ENCODE measurements at regions not wholly inside any gene's neighbourhood (a gene's known extent, or its start where the extent isn't known, plus 50 kb on each side); places are given as distances from the start of the nearest gene placed in this dataset.
"Not testable (repeated sequence)": the region's sequence is repeated elsewhere in the genome, so short reads cannot be mapped to it uniquely, and the experiment has no call there.

DNA sequence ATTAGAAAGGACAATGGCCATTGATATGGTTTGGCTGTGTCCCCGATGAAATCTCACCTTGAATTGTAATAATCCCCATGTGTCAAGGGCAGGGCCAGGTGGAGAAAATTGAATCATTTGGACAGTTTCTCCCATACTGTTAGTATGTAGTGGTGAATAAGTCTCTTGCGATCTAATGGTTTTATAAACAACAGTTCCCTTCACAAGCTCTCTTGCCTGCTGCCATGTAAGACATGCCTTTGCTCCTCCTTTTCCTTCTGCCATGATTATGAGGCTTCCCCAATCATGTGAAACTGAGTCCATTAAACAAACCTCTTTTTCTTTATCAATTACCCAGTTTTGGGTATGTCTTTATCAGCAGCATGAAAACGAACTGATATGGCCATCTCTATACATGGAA lies 302.7 kb downstream of the SFMBT2 start:
- no peak for DNase-seq (ENCODE audit: low read depth)

DNA sequence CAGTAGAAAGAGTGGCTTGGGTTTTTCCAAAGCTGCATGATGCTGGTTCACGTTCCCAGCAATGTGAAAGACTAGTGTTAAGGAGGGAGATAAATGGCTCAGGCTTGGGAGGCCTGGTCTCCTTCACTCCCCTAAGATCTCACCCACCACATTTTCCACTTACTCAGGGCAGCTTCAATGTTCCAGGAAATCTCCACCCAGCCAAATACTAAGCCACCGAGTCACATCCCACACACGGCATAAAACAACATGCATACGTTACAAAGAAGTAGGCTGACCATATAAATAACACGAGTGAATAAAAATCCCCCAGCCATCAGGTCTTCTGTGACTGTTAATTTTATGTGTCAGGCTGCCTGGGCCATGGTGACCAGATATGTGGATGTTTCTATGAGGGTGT lies 303.5 kb downstream of the SFMBT2 start:
- DNase-seq (ENCODE audit: low read depth): peak; percentile 12

DNA sequence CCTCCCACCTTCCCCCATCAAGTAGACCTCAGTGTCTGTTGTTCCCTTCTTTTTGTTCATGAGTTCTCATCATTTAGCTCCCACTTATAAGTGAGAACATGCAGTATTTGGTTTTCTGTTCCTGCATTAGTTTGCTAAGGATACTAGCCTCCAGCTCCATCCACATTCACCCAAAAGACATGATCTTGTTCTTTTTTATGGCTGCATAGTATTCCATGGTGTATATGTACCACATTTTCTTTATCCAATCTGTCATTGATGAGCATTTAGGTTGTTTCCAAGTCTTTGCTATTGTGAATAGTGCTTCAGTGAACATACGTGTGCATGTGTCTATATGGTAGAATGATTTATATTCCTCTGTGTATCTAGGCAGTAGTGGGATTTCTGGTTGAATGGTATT lies 306.5 kb downstream of the SFMBT2 start:
- not testable (repeated sequence) for DNase-seq (ENCODE audit: low read depth)

DNA sequence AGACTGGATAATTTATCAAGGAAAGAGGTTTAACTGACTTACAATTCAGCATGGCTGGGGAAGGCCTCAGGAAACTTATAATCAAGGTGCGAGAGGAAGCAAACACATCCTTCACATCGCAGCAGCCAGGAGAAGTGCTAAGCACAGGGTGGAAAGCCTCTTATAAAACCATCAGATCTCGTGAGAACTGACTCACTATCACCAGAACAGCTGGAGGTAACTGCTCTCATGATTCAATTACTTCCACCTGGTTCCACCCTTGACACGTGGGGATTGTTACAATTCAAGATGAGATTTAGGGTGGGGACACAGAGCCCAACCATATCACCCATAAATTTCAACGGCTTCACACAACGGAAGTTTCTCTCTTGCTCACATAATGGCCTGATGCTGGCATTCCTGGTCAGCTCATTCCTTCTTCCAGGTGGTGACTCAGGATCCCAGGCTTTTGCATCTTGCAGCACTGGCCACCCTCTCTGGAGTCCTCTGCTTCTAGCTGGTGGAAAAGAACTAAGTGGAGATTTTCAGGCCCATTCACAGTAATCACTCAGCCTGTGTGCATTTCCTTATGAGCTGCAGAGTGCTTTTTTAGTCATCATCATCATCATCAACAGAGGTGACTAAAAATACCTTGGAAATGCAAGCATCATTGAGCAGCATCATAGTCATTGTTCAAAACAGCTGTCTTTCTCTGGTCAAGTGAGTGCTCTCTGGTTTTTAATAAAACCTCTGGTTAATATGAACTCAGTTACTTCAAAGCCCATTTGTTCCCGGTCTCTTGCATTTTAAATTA lies 308.1 kb downstream of the SFMBT2 start:
- no peak for DNase-seq (ENCODE audit: low read depth)

DNA sequence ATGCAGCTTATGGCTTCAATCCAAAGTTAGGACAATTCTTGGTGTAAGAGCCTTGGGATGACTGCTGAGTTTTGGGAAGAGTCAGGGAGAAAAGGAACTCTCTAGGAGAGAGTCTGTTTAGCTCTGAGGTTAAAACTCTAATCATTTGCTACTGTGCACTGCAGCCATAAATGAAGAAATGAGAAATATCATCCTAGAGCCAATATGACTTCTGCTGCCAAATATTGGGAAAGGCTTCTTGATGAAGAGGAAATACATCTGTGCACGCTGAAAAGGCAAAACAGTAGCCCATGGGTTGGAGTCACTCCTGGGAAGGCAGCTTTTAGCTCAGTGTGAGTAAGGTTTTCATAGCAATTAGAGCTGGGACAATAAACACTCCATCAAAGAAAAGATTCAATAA lies 308.8 kb downstream of the SFMBT2 start:
- no peak for DNase-seq (ENCODE audit: low read depth)

DNA sequence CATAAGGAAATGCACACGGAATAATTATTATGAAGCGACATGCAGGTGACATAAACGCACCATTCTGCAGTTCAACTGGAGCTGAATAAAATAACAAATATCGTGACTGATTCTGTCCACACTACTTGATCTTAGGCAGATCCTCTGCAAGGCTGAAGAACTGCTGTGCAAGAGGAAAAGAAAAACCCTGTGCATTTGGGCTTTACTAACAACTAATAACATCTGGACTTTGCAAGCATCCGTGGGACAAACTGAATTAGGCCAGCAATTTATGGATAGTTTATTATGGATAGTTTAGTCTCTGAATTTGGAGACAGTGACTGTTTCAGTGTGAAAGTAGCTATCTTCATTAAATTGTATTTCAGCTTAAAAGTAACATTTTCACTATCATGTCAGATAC lies 309.4 kb downstream of the SFMBT2 start:
- DNase-seq (ENCODE audit: low read depth): no peak

DNA sequence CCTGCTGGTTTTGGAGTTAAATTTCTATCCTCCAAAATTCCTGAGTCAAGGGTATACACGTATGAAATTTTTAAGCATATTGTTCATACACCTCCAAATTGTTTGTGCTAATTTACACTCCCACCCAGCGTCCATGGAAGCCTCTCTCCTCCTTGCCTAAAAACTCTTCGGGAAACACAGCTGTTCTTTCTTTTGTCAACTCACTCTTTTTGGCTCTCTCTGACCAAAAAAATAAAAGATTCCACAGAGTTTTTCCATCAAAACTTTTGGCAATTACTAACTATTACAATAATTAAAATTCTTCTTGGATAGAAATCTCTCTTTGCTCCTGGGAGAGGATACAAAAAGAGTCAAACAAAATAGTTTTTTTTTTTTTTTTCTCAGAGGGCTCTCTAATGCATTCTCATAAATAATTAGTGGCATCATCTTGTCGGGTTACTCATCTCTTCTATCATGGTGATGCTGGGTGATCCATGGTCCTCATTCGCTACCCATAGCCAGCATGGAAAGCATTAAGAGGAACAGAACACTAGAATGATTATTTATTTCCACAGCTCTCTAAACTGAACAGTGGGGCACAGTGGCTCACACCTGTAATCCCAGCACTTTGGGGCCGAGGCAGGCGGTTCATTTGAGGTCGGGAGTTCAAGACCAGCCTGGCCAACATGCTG lies 310.7 kb downstream of the SFMBT2 start:
- DNase-seq (ENCODE audit: low read depth): no peak

DNA sequence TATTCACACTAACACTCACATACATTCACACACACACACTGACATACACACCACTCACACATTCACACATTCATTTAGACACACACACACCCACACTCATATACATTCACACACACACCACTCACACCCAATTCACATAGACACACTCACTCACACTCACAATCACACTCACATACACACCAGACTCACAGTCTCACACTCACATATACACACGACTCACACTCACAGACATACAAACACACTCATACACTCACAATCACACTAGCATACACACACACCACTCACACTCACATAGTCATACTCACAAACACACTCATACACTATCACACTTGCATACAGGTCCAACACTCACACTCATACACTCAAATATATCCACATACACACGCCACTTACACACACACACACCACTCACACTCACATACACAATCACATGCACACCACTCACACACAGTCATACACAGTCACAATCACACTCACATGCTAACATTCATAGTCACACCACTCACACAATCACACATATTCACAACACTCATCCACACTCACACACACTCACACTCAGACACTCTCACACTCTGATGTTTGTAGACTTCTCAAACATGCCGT lies 312.6 kb downstream of the SFMBT2 start:
- DNase-seq (ENCODE audit: low read depth): no peak

DNA sequence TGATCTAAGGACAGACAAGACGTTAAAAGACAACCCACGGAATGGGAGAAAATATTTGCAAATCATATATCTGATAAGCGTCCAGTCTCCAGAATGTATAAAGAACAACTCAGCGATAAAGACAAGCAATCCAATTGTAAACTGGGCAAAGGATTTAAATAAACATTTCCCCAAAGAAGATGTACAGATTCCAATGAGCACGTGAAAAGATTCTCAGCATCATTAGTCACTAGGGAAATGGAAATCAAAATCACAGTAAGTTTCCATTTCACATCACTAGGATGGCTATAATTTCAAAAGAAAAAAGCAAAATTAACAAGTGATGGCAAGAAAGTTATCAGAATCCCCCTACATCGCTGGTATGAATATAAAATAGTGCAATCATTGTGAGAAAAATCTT lies 316.1 kb downstream of the SFMBT2 start:
- no peak for DNase-seq (ENCODE audit: low read depth)

DNA sequence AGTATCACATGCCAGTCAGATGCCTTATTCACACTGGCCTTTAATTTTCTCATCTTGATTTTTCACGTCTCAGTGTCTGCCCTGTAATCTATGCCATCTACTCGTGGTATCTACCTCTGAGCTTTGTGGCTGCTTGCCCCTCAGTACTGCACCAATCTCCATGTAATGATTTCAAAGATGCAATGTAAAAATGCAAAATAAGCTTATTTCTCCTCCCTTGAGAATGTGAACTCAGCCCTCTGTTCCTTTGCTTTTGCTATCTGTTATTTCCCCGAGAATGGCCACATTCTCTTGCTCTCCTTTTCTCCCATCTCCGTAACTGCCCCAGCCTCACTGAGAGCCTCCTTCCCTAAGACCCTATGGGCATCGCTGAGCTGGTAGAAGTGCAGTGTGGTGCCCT lies 317.5 kb downstream of the SFMBT2 start:
- DNase-seq (ENCODE audit: low read depth): no peak

DNA sequence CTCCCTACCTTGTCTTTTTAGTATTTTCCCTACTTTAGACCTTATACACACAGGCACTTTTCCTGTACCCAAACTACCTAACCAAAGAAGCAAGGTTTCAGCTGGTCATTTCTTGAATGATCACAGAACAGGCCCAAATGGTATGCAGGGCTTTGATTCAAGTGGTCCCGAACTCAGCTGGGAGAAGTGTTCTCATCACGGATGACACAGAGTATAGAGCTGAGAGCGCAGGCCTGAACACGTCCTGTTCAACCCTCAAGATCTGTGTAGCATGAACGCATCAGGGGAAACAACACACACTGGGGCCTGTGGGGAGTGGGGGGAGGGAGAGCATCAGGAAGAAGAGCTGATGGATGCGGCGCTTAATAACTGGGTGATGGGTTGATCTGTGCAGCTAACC lies 318.2 kb downstream of the SFMBT2 start:
- DNase-seq (ENCODE audit: low read depth): no peak

DNA sequence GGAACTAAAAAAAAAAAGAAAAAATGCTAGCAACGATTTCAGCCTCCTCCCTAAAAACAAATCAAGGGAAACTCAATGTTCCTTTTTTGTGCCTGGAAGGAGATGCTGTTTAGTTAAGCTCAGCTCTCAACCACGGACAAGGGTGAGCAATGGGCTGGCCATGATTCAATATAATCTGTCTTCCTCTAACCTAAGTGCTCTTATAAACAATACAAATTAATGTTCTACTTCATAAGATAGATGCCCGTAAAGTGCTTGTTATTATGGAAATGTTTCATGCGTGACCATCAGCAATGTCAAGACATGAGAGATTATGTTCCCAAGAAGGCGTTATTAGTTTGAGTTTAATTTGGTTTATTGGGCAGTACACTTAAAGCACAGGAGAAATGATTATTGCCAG lies 320.3 kb downstream of the SFMBT2 start:
- no peak for DNase-seq (ENCODE audit: low read depth)

DNA sequence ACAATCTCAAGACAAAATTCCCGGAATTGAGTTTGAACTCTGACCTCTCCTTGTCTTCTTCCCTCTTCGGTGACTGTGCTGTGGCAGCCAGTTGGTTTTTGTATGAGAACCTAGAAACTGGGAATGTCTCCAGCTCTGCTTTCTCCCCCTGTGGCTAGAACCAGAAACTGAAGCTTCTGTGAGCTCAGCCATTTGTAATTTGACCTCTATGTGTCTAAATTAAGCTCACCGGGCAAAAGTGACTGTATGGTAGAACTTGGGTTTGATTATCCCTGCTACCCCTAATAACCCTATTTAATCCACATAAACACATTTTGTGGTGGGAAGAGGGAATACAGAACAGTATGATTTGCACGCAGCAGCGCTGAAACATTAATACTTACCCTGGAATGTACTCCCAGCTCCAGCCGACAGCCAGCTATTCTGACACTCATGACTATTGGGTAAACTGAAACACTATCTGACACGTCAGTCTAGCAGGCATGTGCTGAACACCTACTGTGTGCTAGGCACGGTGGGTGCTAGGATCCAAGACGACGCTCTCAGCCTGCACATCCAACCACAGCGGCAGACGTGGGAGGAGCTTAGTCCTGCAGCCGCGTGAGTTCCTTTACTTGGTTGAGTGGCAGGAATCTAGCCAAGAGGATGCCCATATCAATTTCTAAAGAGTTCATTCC lies 324.8 kb downstream of the SFMBT2 start:
- DNase-seq (ENCODE audit: low read depth): no peak

DNA sequence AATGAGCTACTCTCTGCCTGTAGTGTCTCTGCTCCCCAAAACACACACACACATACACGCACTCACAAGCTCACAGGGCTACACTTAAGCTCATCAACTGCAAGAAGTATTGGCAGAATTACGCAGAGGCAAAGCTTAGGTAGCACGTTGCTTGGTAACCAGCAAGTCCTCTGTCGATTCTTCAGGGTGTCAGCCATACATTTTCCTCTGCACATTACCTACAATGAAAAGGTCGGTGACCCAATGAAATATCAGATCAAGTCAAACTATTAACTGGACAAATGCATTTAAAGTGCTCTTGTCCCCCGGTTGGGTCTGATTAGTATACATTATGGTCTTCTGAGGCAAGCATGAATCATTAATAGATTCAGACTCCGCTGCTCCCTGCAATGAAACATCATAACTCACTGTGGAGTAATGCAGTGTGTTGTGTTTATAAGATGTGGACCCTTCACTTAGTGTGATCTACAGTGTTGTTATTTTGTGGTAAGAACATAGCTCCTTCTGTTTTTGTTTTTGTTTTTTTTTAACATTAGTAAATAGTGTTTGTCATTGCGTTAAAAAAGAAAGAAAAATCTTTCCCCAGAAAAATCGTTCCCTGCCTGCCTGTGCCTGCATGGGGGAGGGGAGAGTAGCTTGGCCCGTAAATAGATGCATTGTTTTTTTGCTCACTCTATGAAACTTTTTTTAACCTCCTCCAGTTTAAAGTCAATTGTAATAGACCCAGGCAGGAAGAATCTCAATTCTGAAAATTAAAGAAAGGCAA lies 325.5 kb downstream of the SFMBT2 start:
- no peak for DNase-seq (ENCODE audit: low read depth)

DNA sequence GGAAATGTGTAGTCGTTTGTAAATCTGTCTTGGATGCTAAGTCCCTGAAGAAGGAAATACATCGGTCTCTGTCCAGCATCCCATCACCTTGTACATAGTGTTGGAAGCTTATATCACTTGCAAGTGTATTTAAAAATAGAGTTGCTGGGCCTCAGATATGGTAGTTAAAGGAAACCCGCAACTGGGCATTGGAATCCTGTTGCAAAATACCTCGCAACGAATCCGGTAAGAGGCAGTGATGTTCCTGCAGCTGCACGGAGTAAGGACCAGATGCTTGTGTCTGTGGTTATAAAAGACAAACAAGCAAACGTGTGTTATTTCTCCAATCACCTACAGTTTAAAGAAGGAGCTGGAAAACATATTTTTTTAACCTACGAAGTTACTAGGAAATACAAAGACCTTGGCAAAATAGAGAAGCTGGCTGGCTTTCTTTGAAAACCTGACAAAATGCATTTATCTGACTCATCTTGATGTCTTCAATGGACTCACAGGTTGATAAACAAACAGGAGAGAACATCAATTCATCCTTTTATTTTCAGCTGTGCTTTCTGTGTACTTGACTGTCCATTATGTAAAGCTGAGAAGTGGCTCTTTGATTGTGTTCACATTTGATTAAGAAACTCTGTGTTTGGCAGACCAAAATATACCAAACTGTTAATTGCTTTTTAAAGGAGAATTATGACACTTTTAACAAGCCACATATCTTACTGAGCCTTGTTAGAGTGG lies 326.4 kb downstream of the SFMBT2 start:
- DNase-seq (ENCODE audit: low read depth): no peak

DNA sequence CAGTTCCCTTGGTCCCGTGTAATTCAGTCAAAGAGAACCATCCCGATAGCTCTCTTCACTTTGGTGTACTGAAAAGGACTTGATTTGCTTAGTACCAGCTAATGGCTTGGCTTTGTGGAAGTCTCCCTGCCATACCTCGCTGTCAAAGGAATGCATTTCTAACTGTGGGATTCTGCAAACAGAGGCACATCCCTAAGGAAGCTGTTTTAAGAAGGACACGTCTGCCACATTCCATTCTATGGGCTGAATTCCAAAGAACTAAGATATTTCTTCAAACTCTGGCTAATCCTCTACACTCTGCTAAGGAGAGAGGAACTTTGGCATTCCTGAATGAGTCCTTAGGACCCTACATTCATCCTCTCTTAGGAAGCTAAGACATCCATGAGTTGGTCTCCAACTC lies 327.9 kb downstream of the SFMBT2 start:
- no peak for DNase-seq (ENCODE audit: low read depth)

DNA sequence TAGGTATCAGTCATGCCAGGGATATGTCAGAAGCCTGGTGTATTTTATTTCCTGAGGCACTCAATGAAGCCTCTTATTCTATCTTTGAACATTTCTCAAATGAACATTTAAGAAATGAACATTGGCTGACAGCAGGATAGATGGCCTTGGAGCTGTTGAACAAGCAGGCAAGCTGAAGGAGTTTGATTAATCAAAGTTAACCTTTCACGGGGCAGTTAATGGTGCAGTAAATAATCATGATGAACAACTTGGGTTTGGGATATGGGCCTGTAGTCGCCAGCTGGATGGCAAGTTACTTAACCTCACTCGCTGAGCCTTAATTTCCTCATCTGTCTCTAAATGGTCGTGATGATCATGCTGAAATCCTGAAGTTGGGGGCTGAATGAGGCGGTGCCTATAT lies 333.0 kb downstream of the SFMBT2 start:
- DNase-seq (ENCODE audit: low read depth): no peak

DNA sequence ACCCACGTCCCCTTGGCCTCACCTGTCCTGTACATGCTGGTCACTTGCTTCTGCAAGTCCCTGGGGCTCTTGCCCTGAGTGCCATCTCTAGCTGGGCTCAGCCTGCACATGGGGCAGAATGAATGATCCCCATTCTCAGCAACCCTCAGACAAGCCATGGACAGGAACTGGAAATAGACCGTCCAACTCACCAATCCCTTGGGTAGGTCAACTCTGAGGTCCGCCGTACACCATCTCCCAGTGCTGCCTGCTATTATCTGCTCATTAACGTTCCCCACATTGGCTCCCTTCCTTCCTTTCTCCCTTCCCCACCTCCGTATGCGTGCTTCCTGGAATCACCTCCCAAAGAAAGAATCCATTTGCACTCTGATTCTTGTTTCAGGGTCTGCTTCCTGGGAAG lies 335.0 kb downstream of the SFMBT2 start:
- no peak for DNase-seq (ENCODE audit: low read depth)

DNA sequence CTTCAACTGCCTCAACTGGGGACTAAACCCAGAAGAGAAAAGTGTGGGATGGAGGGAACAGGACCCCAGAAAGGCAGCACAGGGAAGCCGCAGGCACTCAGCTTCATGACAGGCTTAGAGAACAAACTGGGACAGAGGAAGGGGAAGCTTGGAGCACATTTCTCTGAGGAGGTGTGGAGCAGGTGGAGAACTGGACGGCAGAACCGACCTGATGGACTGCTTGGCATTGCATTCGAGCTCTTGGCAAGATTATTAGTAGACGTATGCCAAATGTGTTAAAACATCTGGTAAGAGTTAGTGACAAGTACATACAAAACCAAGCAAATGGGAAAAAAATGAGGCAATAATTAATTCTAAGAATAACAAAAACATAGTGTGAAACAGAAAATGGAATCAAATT lies 335.7 kb downstream of the SFMBT2 start:
- DNase-seq (ENCODE audit: low read depth): no peak

DNA sequence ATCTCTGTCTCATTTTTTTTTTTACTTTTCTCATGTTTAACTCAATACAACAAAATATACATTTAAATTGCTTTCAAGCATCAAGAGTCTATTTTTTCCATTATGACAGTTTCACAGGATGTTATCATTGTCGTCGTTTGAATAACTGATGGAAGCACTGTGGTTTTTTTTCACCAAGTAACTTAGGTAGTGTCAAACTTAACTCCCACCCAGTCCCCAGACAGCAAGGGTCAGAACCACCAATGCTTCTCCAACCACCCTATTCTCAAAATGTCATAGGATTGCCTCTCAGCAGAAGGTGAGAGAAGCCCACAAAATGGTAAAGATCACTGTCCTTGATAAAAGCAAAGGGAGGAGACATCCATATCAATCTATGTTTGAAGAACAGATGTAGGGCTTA lies 339.4 kb downstream of the SFMBT2 start:
- no peak for DNase-seq (ENCODE audit: low read depth)

DNA sequence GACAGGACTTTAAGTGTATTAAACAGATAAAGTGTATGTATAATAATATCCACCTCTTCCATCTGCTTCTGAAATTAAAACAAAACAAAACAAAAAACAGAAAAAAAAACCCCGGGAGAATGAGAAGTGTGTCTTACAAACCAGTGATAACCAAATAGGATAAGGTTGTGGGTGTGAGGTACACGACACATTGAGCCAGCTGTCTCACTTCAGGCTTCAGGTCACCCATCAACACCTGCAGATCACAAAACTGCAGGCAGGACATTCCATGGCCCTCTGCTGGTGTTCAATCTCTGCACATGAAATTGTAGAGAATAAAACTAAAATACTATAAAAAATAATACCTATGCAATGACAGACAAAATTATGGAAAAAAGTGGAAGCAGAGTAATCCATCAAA lies 339.9 kb downstream of the SFMBT2 start:
- DNase-seq (ENCODE audit: low read depth): no peak

DNA sequence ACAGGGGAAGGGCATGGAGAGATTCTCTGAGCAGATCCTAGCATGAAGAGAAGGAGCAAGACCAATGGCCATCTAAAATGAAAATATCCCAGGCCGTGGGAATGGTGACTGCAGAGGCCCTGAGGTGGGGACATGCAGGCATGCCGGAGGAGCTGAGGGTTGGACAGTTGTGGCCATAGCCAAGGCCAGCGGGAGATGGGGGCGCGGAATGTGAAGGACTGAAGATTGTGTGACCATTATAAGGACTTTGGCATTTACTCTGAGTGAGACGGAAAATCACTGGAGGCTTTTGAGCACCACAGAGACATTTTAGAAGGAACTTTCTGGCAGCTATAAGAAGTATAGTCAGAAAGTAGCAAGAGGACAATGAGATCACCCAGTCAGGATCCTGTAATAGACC lies 341.1 kb downstream of the SFMBT2 start:
- DNase-seq (ENCODE audit: low read depth): no peak

All from GM04504 (cell line).